Epithelial cell of esophagus (primary cell): ENCODE measurements at regions not wholly inside any gene's neighbourhood (a gene's known extent, or its start where the extent isn't known, plus 50 kb on each side); places are given as distances from the start of the nearest gene placed in this dataset.

ENCODE experiments used
- DNase-seq: peaks from one replicate; pipeline ENCODE4 v3.0.0; 2010; ENCODE audit warnings: low read depth
- H3K4me3 ChIP-seq: 2 replicates; pipeline ENCODE4 v1.5.1; 2011; ENCODE audit warnings: mild to moderate bottlenecking, low read length, control low read depth
- CTCF ChIP-seq: IDR thresholded peaks from 2 replicates; pipeline ENCODE4 v1.5.1; 2011; ENCODE audit warnings: low read depth, mild to moderate bottlenecking, low read length, control low read depth, inconsistent platforms; ENCODE audit not compliant: insufficient read depth; ENCODE audit errors: missing control alignments

GRCh38 chr4:114509340-114509739, 89.3 kb upstream of the UGT8 start:
- TF ChIP-seq CTCF, result no peak
- no peak for DNase-seq
- H3K4me3 ChIP-seq, result no peak overlapping the region

- no peak overlapping the region for H3K4me3 ChIP-seq
- TF ChIP-seq CTCF, result no peak
- peak; percentile 78 for DNase-seq
Observed at GRCh38 chr4:114512595-114513295, 85.9 kb upstream of the UGT8 start.

- DNase-seq, result no peak
- no peak for TF ChIP-seq CTCF
- no peak overlapping the region for H3K4me3 ChIP-seq
Observed at GRCh38 chr4:114519368-114519767, 79.2 kb upstream of the UGT8 start.

GRCh38 chr4:114527170-114527569, 71.4 kb upstream of the UGT8 start:
- H3K4me3 ChIP-seq, result no peak overlapping the region
- TF ChIP-seq CTCF, result no peak
- DNase-seq, result no peak

- DNase-seq, result no peak
- no peak for TF ChIP-seq CTCF
- H3K4me3 ChIP-seq, result no peak overlapping the region
Observed at GRCh38 chr4:114527637-114528036, 71.0 kb upstream of the UGT8 start.

GRCh38 chr4:114535725-114536124, 62.9 kb upstream of the UGT8 start:
- no peak for DNase-seq
- no peak for TF ChIP-seq CTCF
- no peak overlapping the region for H3K4me3 ChIP-seq

GRCh38 chr4:114537352-114537751, 61.3 kb upstream of the UGT8 start:
- no peak overlapping the region for H3K4me3 ChIP-seq
- TF ChIP-seq CTCF, result no peak

More at GRCh38 chr4:114537352-114537751, 61.3 kb upstream of the UGT8 start:
- no peak for DNase-seq
